Neural crest cell (in vitro differentiated cells): ENCODE measurements at regions not wholly inside any gene's neighbourhood (a gene's known extent, or its start where the extent isn't known, plus 50 kb on each side); places are given as distances from the start of the nearest gene placed in this dataset.

Experiments
- DNase-seq: peaks from one replicate; pipeline ENCODE4 v3.0.0; 2021; ENCODE audit warnings: low read depth, mixed read lengths, low spot score
- H3K27ac Mint-ChIP-seq: one replicate; pipeline ENCODE4 v1.8.0; 2021; ENCODE audit warnings: mild to moderate bottlenecking, mixed read lengths; ENCODE audit not compliant: unreplicated experiment
- H3K27me3 Mint-ChIP-seq: 2 replicates; pipeline ENCODE4 v1.8.0; 2021; ENCODE audit warnings: low read depth, mild to moderate bottlenecking, mixed read lengths
- H3K36me3 Mint-ChIP-seq: 2 replicates; pipeline ENCODE4 v1.8.0; 2021; ENCODE audit warnings: low read depth, mild to moderate bottlenecking, mixed read lengths
- H3K4me1 Mint-ChIP-seq: 2 replicates; pipeline ENCODE4 v1.8.0; 2021; ENCODE audit warnings: mixed read lengths
- H3K4me3 Mint-ChIP-seq: one replicate; pipeline ENCODE4 v1.8.0; 2021; ENCODE audit warnings: mild to moderate bottlenecking, mixed read lengths
- H3K9me3 Mint-ChIP-seq: 2 replicates; pipeline ENCODE4 v1.8.0; 2021; ENCODE audit warnings: mixed read lengths
- CTCF ChIP-seq: fragments of 200-600 bp; sonication (generic); conservative IDR thresholded peaks from 2 replicates; pipeline ENCODE4 v1.5.0; 2021; ENCODE audit warnings: antibody characterized with exemption, mild to moderate bottlenecking

GRCh38 chr2:215883799-215884198 lies 129.6 kb downstream of the MREG start:
- peak overlapping the region; percentile 16 for H3K4me3 Mint-ChIP-seq
- H3K36me3 Mint-ChIP-seq, result no peaks in the 10 kb centered on the region
- H3K27ac Mint-ChIP-seq, result peak overlapping the region; percentile 71
- no peaks in the 10 kb centered on the region for H3K27me3 Mint-ChIP-seq
- peaks cover 53% of the 10 kb centered on the region for H3K4me1 Mint-ChIP-seq
- no peak for TF ChIP-seq CTCF
- H3K9me3 Mint-ChIP-seq, result no peaks in the 10 kb centered on the region
- DNase-seq, result no peak

DNA sequence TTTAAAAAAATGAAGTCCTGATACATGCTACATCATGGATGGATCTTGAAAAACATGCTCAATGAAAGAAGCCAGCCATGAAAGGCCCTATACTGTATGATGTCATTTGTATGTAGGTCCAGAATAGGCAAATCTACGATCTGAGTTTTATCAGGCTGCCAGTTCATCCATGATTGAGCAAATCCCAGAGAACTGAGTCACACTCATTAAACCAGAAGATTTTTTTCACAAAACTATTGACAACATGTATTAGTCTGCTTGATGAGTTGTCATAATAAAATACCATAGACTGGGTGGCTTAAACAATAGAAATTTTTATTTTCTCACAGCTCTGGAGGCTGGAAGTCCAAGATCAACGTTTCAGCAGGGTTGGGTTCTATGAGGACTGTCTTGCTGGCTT lies 130.7 kb downstream of the MREG start:
- Mint-ChIP-seq H3K4me1 (peaks cover 53% of the 10 kb centered on the region), H3K36me3 (no peaks in the 10 kb centered on the region), H3K27me3 (no peaks in the 10 kb centered on the region), H3K4me3 (no peak overlapping the region), H3K9me3 (peaks cover 3% of the 10 kb centered on the region), H3K27ac (no peak overlapping the region)
- DNase-seq, result no peak
- no peak for TF ChIP-seq CTCF

DNA sequence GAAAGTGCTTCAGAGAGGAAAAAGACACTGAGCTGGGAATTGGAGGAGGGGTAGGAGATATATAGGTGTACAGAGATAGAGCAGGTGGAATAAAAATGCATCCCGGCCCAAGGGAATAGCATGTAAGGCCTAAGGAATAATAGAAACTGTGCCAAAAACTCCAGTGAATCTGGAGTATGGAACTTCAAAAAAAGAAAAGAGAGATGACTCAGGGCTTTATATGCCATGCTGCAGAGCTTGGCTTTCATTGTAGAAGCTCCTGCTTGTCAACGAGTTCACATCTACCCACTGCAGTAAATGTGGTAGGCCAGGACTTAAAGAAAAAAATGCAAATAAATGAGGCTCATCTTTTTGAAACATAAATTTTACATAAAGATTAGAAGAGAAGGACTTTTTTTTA lies 131.8 kb downstream of the MREG start:
- Mint-ChIP-seq H3K36me3 (peaks cover 2% of the 10 kb centered on the region), H3K27ac (no peak overlapping the region), H3K4me3 (peak overlapping the region; percentile 27), H3K4me1 (peaks cover 53% of the 10 kb centered on the region), H3K27me3 (no peaks in the 10 kb centered on the region), H3K9me3 (peaks cover 6% of the 10 kb centered on the region)
- no peak for DNase-seq
- no peak for TF ChIP-seq CTCF

DNA sequence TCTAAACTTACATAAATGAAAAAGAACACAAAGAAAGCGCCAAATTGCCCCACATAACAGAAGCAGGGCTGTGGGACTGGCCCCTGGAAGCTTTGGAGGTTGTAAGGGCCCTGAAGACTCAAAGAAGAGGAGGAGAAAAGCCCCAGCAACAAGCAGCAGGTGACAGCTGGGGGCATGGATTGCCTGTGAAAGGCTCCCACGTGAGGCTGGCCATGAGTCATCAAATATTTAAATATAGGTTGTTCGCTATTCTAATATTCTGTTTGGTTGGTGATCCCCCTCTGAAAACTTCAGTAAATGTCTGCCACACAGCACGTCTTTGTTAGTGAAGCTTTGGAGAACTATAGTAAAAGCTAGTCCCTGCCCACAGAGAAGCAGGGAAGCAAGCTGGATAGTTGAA lies 132.4 kb downstream of the MREG start:
- Mint-ChIP-seq H3K27ac (peak overlapping the region; percentile 10), H3K27me3 (no peaks in the 10 kb centered on the region)

GRCh38 chr2:215879977-215880940 lies 133.1 kb downstream of the MREG start:
- Mint-ChIP-seq H3K4me1 (peaks cover 46% of the 10 kb centered on the region), H3K9me3 (peaks cover 6% of the 10 kb centered on the region), H3K4me3 (no peak overlapping the region), H3K36me3 (peaks cover 2% of the 10 kb centered on the region), H3K27me3 (no peaks in the 10 kb centered on the region), H3K27ac (peak overlapping the region; percentile 10)
- no peak for TF ChIP-seq CTCF
- no peak for DNase-seq

More for the DNA sequence above, 132.4 kb downstream of the MREG start:
- Mint-ChIP-seq H3K36me3 (peaks cover 2% of the 10 kb centered on the region), H3K4me1 (peaks cover 53% of the 10 kb centered on the region), H3K4me3 (peak overlapping the region; percentile 27), H3K9me3 (peaks cover 6% of the 10 kb centered on the region)
- no peak for TF ChIP-seq CTCF
- no peak for DNase-seq
